Activated naive CD4-positive, alpha-beta T cell treated with anti-CD3 and anti-CD28 coated beads, Interleukin-2, amount 50 U/mL, for 24 hours (primary cell): ENCODE measurements at regions not wholly inside any gene's neighbourhood (a gene's known extent, or its start where the extent isn't known, plus 50 kb on each side); places are given as distances from the start of the nearest gene placed in this dataset.

Experiments
- H3K27ac Mint-ChIP-seq: one replicate; pipeline ENCODE4 v1.8.0; 2021; ENCODE audit warnings: mild to moderate bottlenecking, mixed read lengths
- H3K27me3 Mint-ChIP-seq: one replicate; pipeline ENCODE4 v1.8.0; 2021; ENCODE audit warnings: mixed read lengths
- H3K36me3 Mint-ChIP-seq: one replicate; pipeline ENCODE4 v1.8.0; 2021; ENCODE audit warnings: mixed read lengths
- H3K4me1 Mint-ChIP-seq: one replicate; pipeline ENCODE4 v1.8.0; 2021; ENCODE audit warnings: mixed read lengths
- H3K4me3 Mint-ChIP-seq: one replicate; pipeline ENCODE4 v1.8.0; 2021; ENCODE audit warnings: mild to moderate bottlenecking, mixed read lengths
- H3K9me3 Mint-ChIP-seq: one replicate; pipeline ENCODE4 v1.8.0; 2021; ENCODE audit warnings: mixed read lengths

DNA sequence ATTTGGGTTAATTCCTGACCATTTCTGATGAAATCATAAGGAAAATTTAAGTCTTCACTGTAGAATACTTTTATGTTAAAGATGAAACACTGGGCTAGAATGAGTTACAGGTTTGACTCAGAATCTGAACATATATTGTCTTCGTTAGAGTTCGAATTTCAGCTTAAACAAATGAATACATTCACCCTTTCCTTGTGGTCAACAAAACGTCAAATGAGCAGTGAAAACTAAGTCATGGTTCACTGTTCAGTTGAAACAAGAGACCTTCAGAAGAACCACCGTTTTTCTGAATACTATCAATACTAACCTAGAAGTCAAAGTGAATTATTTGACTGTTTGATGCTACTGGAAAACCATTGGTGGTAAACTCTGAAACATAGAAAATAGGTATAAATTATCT lies 235.2 kb upstream of the ZWINT start:
- no peak overlapping the region for H3K27ac Mint-ChIP-seq
- H3K36me3 Mint-ChIP-seq, result no peaks in the 10 kb centered on the region
- no peaks in the 10 kb centered on the region for H3K9me3 Mint-ChIP-seq
- H3K27me3 Mint-ChIP-seq, result no peaks in the 10 kb centered on the region
- H3K4me3 Mint-ChIP-seq, result no peak overlapping the region
- H3K4me1 Mint-ChIP-seq, result no peaks in the 10 kb centered on the region

- Mint-ChIP-seq H3K36me3 (no peaks in the 10 kb centered on the region), H3K4me1 (no peaks in the 10 kb centered on the region), H3K27me3 (no peaks in the 10 kb centered on the region), H3K9me3 (no peaks in the 10 kb centered on the region), H3K27ac (no peak overlapping the region), H3K4me3 (no peak overlapping the region)
These were observed 232.1 kb upstream of the ZWINT start for GRCh38 chr10:56593120-56593519.

DNA sequence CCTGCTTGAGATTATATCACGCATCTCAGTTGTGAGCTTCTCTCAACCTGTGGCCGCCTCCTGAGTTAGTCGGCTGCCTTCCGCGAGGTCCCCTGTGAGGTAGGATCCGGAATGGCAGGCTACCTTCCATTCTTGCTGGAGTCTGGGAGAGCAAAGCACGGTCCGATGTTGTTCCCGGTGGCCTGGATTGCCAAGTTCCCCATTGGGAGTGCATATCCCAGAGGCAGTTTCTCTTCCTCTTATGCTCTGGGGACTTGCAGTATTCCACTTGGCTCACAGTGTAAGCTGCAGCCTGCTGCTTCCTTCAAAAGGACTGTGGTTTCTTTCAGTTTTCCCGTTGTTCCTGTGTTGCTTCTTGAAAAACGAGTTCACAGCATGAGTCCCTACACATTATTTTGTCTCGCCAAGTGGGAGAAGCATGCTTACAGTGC lies 225.4 kb upstream of the ZWINT start:
- no peaks in the 10 kb centered on the region for H3K27me3 Mint-ChIP-seq
- no peaks in the 10 kb centered on the region for H3K9me3 Mint-ChIP-seq
- H3K36me3 Mint-ChIP-seq, result no peaks in the 10 kb centered on the region
- H3K4me3 Mint-ChIP-seq, result no peak overlapping the region
- no peak overlapping the region for H3K27ac Mint-ChIP-seq
- no peaks in the 10 kb centered on the region for H3K4me1 Mint-ChIP-seq

GRCh38 chr10:56585447-56586171 lies 224.6 kb upstream of the ZWINT start:
- no peaks in the 10 kb centered on the region for H3K27me3 Mint-ChIP-seq
- no peaks in the 10 kb centered on the region for H3K9me3 Mint-ChIP-seq
- no peaks in the 10 kb centered on the region for H3K4me1 Mint-ChIP-seq
- no peak overlapping the region for H3K27ac Mint-ChIP-seq
- H3K4me3 Mint-ChIP-seq, result no peak overlapping the region
- no peaks in the 10 kb centered on the region for H3K36me3 Mint-ChIP-seq

DNA sequence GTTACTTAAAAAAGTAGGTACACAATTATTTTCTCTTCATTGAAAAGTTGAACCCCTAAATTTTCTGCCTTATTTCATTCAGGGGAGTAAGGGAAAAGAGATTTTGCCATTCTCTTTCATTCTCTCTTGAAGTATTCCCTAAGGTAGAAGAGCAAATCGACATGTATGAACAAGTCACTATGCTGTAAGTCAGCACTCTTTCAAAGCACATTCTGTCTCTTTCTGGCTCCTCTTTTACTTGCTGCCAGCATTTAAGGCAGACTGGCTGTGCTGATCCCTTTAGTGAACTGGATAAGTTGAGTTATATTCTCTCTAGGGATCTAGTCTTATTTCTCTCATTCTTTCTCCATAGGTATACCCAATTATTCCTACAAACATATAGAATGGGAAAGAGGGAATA lies 222.3 kb upstream of the ZWINT start:
- no peaks in the 10 kb centered on the region for H3K27me3 Mint-ChIP-seq
- H3K27ac Mint-ChIP-seq, result no peak overlapping the region
- H3K4me1 Mint-ChIP-seq, result no peaks in the 10 kb centered on the region
- no peak overlapping the region for H3K4me3 Mint-ChIP-seq
- H3K9me3 Mint-ChIP-seq, result no peaks in the 10 kb centered on the region
- H3K36me3 Mint-ChIP-seq, result no peaks in the 10 kb centered on the region

- Mint-ChIP-seq H3K4me3 (no peak overlapping the region), H3K27me3 (no peaks in the 10 kb centered on the region), H3K9me3 (peaks cover 15% of the 10 kb centered on the region), H3K27ac (no peak overlapping the region), H3K4me1 (no peaks in the 10 kb centered on the region), H3K36me3 (no peaks in the 10 kb centered on the region)
These were observed 206.5 kb upstream of the ZWINT start for GRCh38 chr10:56567580-56567979.

DNA sequence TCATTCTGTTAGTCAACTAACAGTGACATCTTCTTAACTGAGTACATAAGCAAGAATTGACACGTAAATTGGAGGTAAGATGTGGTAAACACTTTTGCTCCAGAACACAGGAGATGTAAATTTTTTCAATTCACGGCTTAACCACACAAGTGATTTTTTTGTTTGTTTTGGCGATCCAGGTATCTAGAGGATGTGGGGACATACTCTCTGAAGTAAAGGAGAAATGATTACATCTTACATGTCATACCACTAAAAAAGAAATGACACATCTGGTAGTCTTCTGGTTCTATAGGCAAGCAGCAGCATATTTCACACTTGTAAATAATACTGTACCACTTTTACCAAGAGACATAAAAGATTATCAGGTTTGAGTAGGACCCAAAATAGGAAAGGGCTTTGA lies 200.3 kb upstream of the ZWINT start:
- Mint-ChIP-seq H3K9me3 (no peaks in the 10 kb centered on the region), H3K4me1 (no peaks in the 10 kb centered on the region)

DNA sequence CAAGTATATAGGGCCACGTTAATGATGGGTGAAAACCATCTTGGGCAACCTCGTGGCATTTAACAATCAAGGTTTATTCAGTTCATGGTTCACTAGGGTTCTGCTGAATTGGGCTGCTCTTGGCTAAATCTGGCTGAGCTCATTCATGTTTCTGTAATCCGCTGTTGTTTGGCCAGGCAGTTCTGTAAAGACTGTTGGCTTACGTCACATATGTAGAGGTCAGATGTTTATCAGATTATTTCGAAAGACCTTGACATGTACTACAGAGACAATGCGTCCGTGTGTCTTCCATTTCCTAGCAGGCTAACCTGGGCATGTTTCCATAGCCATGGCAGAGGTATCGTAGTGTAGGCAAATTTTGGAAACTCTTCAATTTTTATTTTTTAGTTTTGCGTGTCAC lies 190.0 kb upstream of the ZWINT start:
- Mint-ChIP-seq H3K36me3 (no peaks in the 10 kb centered on the region), H3K4me1 (no peaks in the 10 kb centered on the region), H3K27ac (no peak overlapping the region), H3K4me3 (no peak overlapping the region), H3K27me3 (no peaks in the 10 kb centered on the region), H3K9me3 (peaks cover 5% of the 10 kb centered on the region)

More for the DNA sequence above, 200.3 kb upstream of the ZWINT start:
- H3K27me3 Mint-ChIP-seq, result no peaks in the 10 kb centered on the region
- H3K27ac Mint-ChIP-seq, result no peak overlapping the region
- H3K4me3 Mint-ChIP-seq, result no peak overlapping the region
- H3K36me3 Mint-ChIP-seq, result no peaks in the 10 kb centered on the region

GRCh38 chr10:56547163-56547562 lies 186.1 kb upstream of the ZWINT start:
- no peaks in the 10 kb centered on the region for H3K4me1 Mint-ChIP-seq
- H3K27me3 Mint-ChIP-seq, result no peaks in the 10 kb centered on the region
- H3K9me3 Mint-ChIP-seq, result peaks cover 6% of the 10 kb centered on the region

DNA sequence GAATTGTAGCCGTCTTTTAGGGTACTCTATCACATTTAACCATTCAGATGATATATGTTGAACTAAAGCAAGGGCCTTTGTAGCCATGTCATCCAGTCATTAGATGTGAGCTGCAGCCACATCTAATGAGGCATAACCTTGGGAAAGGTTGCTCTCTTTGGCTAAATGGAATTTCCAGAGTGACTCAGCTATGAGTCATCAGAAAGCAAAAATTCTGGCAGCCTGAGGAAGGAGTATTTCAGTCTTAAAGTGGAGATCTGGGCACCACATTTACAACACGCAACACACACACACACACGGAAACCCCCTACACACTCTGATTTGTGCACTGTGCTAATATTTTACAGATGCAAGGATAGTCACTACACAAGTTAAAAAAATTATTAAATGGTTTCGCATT lies 176.9 kb upstream of the ZWINT start:
- no peak overlapping the region for H3K4me3 Mint-ChIP-seq
- no peaks in the 10 kb centered on the region for H3K36me3 Mint-ChIP-seq
- H3K27me3 Mint-ChIP-seq, result no peaks in the 10 kb centered on the region
- H3K9me3 Mint-ChIP-seq, result no peaks in the 10 kb centered on the region
- H3K4me1 Mint-ChIP-seq, result no peaks in the 10 kb centered on the region
- no peak overlapping the region for H3K27ac Mint-ChIP-seq

More at GRCh38 chr10:56547163-56547562, 186.1 kb upstream of the ZWINT start:
- Mint-ChIP-seq H3K36me3 (no peaks in the 10 kb centered on the region), H3K27ac (no peak overlapping the region), H3K4me3 (no peak overlapping the region)

GRCh38 chr10:56522166-56522565 lies 161.1 kb upstream of the ZWINT start:
- Mint-ChIP-seq H3K9me3 (no peaks in the 10 kb centered on the region), H3K27me3 (no peaks in the 10 kb centered on the region), H3K4me3 (no peak overlapping the region), H3K27ac (no peak overlapping the region), H3K36me3 (no peaks in the 10 kb centered on the region), H3K4me1 (no peaks in the 10 kb centered on the region)

- Mint-ChIP-seq H3K4me1 (no peaks in the 10 kb centered on the region), H3K27me3 (no peaks in the 10 kb centered on the region), H3K4me3 (no peak overlapping the region), H3K27ac (no peak overlapping the region), H3K9me3 (peaks cover 5% of the 10 kb centered on the region), H3K36me3 (no peaks in the 10 kb centered on the region)
These were observed 147.5 kb upstream of the ZWINT start for GRCh38 chr10:56508562-56508961.

DNA sequence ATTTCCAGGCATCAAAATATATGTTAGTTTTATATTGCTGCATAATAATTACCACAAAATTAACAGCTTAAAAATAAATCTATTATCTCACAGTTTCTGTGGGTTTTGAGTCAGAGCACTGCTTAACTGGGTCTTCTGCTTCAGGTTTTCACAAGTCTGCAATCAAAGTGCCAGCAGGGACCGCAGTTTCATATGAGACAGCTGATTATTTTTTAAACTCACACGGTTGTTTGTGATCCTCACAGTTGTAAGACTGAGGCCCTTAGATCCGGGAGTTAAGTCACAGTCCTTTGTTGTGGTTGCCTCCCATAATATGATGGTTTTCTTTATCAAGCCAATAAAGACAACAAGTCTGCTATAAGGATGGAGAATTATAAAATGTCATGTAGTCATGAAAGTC lies 146.0 kb upstream of the ZWINT start:
- H3K4me1 Mint-ChIP-seq, result no peaks in the 10 kb centered on the region
- peaks cover 5% of the 10 kb centered on the region for H3K9me3 Mint-ChIP-seq
- H3K27ac Mint-ChIP-seq, result no peak overlapping the region
- H3K27me3 Mint-ChIP-seq, result no peaks in the 10 kb centered on the region
- H3K36me3 Mint-ChIP-seq, result no peaks in the 10 kb centered on the region
- no peak overlapping the region for H3K4me3 Mint-ChIP-seq

- Mint-ChIP-seq H3K9me3 (peaks cover 5% of the 10 kb centered on the region), H3K27ac (no peak overlapping the region), H3K36me3 (no peaks in the 10 kb centered on the region), H3K4me1 (no peaks in the 10 kb centered on the region), H3K27me3 (no peaks in the 10 kb centered on the region), H3K4me3 (no peak overlapping the region)
These were observed 144.5 kb upstream of the ZWINT start for GRCh38 chr10:56505555-56505954.

- Mint-ChIP-seq H3K4me1 (no peaks in the 10 kb centered on the region), H3K36me3 (no peaks in the 10 kb centered on the region), H3K4me3 (no peak overlapping the region), H3K9me3 (no peaks in the 10 kb centered on the region), H3K27ac (no peak overlapping the region), H3K27me3 (no peaks in the 10 kb centered on the region)
These were observed 135.1 kb upstream of the ZWINT start for GRCh38 chr10:56496186-56496486.

GRCh38 chr10:56487746-56488145 lies 126.7 kb upstream of the ZWINT start:
- no peak overlapping the region for H3K4me3 Mint-ChIP-seq
- no peaks in the 10 kb centered on the region for H3K4me1 Mint-ChIP-seq
- no peaks in the 10 kb centered on the region for H3K9me3 Mint-ChIP-seq
- H3K27me3 Mint-ChIP-seq, result no peaks in the 10 kb centered on the region
- no peaks in the 10 kb centered on the region for H3K36me3 Mint-ChIP-seq
- no peak overlapping the region for H3K27ac Mint-ChIP-seq

GRCh38 chr10:56481521-56482091 lies 120.5 kb upstream of the ZWINT start:
- no peak overlapping the region for H3K27ac Mint-ChIP-seq
- H3K27me3 Mint-ChIP-seq, result no peaks in the 10 kb centered on the region
- no peaks in the 10 kb centered on the region for H3K36me3 Mint-ChIP-seq
- no peak overlapping the region for H3K4me3 Mint-ChIP-seq
- H3K9me3 Mint-ChIP-seq, result peaks cover 5% of the 10 kb centered on the region
- no peaks in the 10 kb centered on the region for H3K4me1 Mint-ChIP-seq
